ENCODE measurements at regions not wholly inside any gene's neighbourhood (a gene's known extent, or its start where the extent isn't known, plus 50 kb on each side); places are given as distances from the start of the nearest gene placed in this dataset.

- TF ChIP-seq CTCF (IDR thresholded peaks at IDR 0.05; ENCODE audit: low read length) (no peak), EZH2 (IDR thresholded peaks at IDR 0.05; ENCODE audit: borderline replicate concordance, low read length) (no peak)
Measured at GRCh38 chr5:62790348-62790747, 211.7 kb downstream of the LRRC70 start.

All from OCI-LY1 (cell line).